ENCODE measurements at regions not wholly inside any gene's neighbourhood (a gene's known extent, or its start where the extent isn't known, plus 50 kb on each side); places are given as distances from the start of the nearest gene placed in this dataset.

DNA sequence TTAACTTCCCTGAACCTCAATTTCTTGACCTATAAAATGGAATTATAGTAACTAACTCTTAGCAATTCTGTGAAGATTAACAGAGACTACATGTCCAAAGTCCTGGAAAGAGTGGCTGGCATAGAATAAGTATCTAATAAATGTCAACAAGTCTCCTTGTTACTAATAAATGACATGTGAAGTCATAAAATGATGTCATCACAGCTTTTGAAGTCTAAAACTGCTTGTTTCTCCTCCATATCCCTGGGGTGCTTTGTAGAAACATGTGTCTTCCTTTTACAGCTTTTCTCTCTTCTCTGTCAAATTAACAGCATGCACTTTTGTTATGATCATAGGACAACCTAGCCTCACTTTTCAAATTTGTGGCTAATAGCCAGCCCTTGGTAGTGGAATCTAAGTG, 510.2 kb downstream of the NTRK3 start:
- H3K4me3 ChIP-seq: no peak overlapping the region
- no peaks in the 10 kb centered on the region for H3K27me3 Mint-ChIP-seq (ENCODE audit: insufficient read depth, low read depth, poor library complexity)
- no peak overlapping the region for H3K4me3 Mint-ChIP-seq
- H3K4me1 ChIP-seq (ENCODE audit: insufficient read depth): no peaks in the 10 kb centered on the region
- no peak for TF ChIP-seq EZH2 (IDR thresholded peaks at IDR 0.05; ENCODE audit: low read depth, unreplicated experiment)
- no peak for TF ChIP-seq ZNF331 (CRISPR knock-in tag; IDR thresholded peaks at IDR 0.05; ENCODE audit: low read depth)
- TF ChIP-seq ZNF114 (CRISPR knock-in tag; IDR thresholded peaks at IDR 0.05): no peak
- TF ChIP-seq, protein P1, sequence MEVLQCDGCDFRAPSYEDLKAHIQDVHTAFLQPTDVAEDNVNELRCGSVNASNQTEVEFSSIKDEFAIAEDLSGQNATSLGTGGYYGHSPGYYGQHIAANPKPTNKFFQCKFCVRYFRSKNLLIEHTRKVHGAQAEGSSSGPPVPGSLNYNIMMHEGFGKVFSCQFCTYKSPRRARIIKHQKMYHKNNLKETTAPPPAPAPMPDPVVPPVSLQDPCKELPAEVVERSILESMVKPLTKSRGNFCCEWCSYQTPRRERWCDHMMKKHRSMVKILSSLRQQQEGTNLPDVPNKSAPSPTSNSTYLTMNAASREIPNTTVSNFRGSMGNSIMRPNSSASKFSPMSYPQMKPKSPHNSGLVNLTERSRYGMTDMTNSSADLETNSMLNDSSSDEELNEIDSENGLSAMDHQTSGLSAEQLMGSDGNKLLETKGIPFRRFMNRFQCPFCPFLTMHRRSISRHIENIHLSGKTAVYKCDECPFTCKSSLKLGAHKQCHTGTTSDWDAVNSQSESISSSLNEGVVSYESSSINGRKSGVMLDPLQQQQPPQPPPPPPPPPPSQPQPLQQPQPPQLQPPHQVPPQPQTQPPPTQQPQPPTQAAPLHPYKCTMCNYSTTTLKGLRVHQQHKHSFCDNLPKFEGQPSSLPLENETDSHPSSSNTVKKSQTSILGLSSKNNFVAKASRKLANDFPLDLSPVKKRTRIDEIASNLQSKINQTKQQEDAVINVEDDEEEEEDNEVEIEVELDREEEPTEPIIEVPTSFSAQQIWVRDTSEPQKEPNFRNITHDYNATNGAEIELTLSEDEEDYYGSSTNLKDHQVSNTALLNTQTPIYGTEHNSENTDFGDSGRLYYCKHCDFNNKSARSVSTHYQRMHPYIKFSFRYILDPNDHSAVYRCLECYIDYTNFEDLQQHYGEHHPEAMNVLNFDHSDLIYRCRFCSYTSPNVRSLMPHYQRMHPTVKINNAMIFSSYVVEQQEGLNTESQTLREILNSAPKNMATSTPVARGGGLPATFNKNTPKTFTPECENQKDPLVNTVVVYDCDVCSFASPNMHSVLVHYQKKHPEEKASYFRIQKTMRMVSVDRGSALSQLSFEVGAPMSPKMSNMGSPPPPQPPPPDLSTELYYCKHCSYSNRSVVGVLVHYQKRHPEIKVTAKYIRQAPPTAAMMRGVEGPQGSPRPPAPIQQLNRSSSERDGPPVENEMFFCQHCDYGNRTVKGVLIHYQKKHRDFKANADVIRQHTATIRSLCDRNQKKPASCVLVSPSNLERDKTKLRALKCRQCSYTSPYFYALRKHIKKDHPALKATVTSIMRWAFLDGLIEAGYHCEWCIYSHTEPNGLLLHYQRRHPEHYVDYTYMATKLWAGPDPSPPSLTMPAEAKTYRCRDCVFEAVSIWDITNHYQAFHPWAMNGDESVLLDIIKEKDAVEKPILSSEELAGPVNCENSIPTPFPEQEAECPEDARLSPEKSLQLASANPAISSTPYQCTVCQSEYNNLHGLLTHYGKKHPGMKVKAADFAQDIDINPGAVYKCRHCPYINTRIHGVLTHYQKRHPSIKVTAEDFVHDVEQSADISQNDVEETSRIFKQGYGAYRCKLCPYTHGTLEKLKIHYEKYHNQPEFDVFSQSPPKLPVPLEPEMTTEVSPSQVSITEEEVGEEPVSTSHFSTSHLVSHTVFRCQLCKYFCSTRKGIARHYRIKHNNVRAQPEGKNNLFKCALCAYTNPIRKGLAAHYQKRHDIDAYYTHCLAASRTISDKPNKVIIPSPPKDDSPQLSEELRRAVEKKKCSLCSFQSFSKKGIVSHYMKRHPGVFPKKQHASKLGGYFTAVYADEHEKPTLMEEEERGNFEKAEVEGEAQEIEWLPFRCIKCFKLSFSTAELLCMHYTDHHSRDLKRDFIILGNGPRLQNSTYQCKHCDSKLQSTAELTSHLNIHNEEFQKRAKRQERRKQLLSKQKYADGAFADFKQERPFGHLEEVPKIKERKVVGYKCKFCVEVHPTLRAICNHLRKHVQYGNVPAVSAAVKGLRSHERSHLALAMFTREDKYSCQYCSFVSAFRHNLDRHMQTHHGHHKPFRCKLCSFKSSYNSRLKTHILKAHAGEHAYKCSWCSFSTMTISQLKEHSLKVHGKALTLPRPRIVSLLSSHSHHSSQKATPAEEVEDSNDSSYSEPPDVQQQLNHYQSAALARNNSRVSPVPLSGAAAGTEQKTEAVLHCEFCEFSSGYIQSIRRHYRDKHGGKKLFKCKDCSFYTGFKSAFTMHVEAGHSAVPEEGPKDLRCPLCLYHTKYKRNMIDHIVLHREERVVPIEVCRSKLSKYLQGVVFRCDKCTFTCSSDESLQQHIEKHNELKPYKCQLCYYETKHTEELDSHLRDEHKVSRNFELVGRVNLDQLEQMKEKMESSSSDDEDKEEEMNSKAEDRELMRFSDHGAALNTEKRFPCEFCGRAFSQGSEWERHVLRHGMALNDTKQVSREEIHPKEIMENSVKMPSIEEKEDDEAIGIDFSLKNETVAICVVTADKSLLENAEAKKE (CRISPR knock-in tag; IDR thresholded peaks at IDR 0.05): no peak
- TF ChIP-seq, protein P2, sequence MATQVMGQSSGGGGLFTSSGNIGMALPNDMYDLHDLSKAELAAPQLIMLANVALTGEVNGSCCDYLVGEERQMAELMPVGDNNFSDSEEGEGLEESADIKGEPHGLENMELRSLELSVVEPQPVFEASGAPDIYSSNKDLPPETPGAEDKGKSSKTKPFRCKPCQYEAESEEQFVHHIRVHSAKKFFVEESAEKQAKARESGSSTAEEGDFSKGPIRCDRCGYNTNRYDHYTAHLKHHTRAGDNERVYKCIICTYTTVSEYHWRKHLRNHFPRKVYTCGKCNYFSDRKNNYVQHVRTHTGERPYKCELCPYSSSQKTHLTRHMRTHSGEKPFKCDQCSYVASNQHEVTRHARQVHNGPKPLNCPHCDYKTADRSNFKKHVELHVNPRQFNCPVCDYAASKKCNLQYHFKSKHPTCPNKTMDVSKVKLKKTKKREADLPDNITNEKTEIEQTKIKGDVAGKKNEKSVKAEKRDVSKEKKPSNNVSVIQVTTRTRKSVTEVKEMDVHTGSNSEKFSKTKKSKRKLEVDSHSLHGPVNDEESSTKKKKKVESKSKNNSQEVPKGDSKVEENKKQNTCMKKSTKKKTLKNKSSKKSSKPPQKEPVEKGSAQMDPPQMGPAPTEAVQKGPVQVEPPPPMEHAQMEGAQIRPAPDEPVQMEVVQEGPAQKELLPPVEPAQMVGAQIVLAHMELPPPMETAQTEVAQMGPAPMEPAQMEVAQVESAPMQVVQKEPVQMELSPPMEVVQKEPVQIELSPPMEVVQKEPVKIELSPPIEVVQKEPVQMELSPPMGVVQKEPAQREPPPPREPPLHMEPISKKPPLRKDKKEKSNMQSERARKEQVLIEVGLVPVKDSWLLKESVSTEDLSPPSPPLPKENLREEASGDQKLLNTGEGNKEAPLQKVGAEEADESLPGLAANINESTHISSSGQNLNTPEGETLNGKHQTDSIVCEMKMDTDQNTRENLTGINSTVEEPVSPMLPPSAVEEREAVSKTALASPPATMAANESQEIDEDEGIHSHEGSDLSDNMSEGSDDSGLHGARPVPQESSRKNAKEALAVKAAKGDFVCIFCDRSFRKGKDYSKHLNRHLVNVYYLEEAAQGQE (IDR thresholded peaks at IDR 0.05; ENCODE audit: unreplicated experiment): no peak
- TF ChIP-seq, protein P3, sequence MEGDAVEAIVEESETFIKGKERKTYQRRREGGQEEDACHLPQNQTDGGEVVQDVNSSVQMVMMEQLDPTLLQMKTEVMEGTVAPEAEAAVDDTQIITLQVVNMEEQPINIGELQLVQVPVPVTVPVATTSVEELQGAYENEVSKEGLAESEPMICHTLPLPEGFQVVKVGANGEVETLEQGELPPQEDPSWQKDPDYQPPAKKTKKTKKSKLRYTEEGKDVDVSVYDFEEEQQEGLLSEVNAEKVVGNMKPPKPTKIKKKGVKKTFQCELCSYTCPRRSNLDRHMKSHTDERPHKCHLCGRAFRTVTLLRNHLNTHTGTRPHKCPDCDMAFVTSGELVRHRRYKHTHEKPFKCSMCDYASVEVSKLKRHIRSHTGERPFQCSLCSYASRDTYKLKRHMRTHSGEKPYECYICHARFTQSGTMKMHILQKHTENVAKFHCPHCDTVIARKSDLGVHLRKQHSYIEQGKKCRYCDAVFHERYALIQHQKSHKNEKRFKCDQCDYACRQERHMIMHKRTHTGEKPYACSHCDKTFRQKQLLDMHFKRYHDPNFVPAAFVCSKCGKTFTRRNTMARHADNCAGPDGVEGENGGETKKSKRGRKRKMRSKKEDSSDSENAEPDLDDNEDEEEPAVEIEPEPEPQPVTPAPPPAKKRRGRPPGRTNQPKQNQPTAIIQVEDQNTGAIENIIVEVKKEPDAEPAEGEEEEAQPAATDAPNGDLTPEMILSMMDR (conservative IDR thresholded peaks at IDR 0.05; ENCODE audit: low read depth in 2 of 2): no peak
- no peak for TF ChIP-seq POLR2AphosphoS5 (IDR thresholded peaks at IDR 0.05; ENCODE audit: low read depth)
- no peak for TF ChIP-seq EZH2phosphoT487 (IDR thresholded peaks at IDR 0.05; ENCODE audit: unreplicated experiment)
- no peak for TF ChIP-seq CREB1 (CRISPR knock-in tag; IDR thresholded peaks at IDR 0.05; ENCODE audit: low read depth)
- TF ChIP-seq NANOG (IDR thresholded peaks at IDR 0.05; ENCODE audit: borderline replicate concordance): no peak
- TF ChIP-seq, protein P4, sequence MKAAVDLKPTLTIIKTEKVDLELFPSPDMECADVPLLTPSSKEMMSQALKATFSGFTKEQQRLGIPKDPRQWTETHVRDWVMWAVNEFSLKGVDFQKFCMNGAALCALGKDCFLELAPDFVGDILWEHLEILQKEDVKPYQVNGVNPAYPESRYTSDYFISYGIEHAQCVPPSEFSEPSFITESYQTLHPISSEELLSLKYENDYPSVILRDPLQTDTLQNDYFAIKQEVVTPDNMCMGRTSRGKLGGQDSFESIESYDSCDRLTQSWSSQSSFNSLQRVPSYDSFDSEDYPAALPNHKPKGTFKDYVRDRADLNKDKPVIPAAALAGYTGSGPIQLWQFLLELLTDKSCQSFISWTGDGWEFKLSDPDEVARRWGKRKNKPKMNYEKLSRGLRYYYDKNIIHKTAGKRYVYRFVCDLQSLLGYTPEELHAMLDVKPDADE (IDR thresholded peaks at IDR 0.05): no peak
- no peak for TF ChIP-seq JUNB (IDR thresholded peaks at IDR 0.05; ENCODE audit: unreplicated experiment)
- no peak for TF ChIP-seq STAT1 (IDR thresholded peaks at IDR 0.05; ENCODE audit: unreplicated experiment)
- no peaks in the 10 kb centered on the region for H3K27me3 ChIP-seq (ENCODE audit: insufficient read depth)
- H3K79me2 ChIP-seq (replicated peaks; ENCODE audit: insufficient read depth): no peaks in the 10 kb centered on the region
- no peak for ATAC-seq
- DNase-seq (ENCODE audit: low spot score): no peak
- H3K27ac ChIP-seq (ENCODE audit: low read depth): no peak overlapping the region
- H3K9me3 Mint-ChIP-seq: no peaks in the 10 kb centered on the region
- no peaks in the 10 kb centered on the region for H3K9me2 ChIP-seq (ENCODE audit: insufficient read depth)
- no peaks in the 10 kb centered on the region for H3F3A ChIP-seq (replicated peaks; ENCODE audit: low read depth)
- H3K27ac Mint-ChIP-seq: no peak overlapping the region
- H4K20me1 ChIP-seq (replicated peaks; ENCODE audit: insufficient read depth): no peaks in the 10 kb centered on the region
- H3K4me2 ChIP-seq: no peak overlapping the region
- no peak overlapping the region for H2AFZ ChIP-seq
- H3K36me3 Mint-ChIP-seq (ENCODE audit: low read depth): no peaks in the 10 kb centered on the region
- no peaks in the 10 kb centered on the region for H3K36me3 ChIP-seq (ENCODE audit: insufficient read depth)
- H3K4me1 Mint-ChIP-seq: no peaks in the 10 kb centered on the region
